HG02870 (cell line): ENCODE measurements at regions not wholly inside any gene's neighbourhood (a gene's known extent, or its start where the extent isn't known, plus 50 kb on each side); places are given as distances from the start of the nearest gene placed in this dataset.

ENCODE experiments used
- ATAC-seq: cut with Tn5 transposase; IDR thresholded peaks from one replicate; pipeline ENCODE4 v1.9.1; 2021; ENCODE audit warnings: mild to moderate bottlenecking, moderate library complexity; ENCODE audit not compliant: unreplicated experiment

GRCh38 chr17:72511874-72512273, 391.1 kb downstream of the SOX9 start:
- ATAC-seq, result no peak

DNA sequence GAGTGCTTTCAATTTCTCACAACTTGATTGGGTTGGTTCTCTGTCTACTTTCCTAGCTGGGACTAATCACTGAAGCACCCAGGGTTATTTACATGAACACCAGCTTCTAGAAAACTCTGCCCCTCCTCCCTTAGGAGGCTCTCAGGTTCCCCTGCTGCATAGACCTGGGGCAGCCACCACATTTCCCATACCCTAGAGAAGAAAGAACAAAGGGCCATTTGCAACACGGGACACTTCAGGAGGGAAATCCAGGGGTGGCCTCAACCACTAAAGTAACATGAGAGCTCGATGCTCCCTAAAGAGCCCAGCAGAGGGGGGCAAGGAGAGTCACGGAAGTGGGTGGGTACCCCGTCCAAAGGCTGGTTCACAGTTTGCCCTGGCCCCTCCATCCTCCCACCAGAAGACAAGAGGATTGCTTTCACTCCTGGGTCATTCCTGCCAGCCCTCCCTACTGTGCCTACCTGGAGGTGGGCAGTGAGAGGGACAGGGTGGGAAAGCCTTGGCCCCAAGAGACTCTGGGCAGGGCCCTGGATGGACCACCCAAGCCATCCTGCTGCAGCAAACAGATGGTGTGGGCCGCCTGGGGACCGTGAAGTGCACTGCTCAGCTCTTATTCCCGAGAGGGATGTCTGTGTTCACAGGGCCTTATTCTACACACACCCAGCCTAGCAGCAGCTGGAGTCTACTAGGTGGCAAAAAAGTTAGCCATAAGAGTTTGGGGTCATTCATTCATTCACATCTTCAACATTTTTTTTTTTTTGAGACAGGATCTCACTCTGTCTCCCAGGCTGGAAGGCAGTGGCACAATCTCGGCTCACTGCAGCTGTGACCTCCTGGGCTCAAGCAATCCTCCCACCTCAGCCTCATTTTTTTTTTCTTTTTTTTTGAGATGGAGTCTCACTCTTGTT, 392.1 kb downstream of the SOX9 start:
- no peak for ATAC-seq

- ATAC-seq, result no peak
Observed at GRCh38 chr17:72514321-72514861, 393.6 kb downstream of the SOX9 start.

DNA sequence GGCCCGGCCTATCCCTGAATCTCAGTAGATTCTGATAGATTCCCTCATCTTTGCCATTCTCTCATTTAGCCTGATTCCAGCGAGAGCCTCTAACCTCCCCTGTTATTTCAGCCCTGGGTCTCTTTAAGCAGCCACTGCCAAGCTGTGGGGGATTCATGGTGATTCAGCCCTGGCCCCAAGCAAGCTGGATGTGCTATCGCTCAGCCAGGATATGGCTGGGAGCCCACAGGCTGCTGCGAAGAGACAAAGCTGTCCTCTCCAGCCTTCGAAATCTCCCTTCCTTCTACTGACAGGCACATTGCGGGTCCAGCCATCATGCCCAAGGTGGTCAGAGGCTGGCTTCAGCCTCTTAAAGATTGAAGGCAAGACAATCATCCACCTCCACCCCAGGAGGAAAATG, 394.1 kb downstream of the SOX9 start:
- ATAC-seq, result no peak

DNA sequence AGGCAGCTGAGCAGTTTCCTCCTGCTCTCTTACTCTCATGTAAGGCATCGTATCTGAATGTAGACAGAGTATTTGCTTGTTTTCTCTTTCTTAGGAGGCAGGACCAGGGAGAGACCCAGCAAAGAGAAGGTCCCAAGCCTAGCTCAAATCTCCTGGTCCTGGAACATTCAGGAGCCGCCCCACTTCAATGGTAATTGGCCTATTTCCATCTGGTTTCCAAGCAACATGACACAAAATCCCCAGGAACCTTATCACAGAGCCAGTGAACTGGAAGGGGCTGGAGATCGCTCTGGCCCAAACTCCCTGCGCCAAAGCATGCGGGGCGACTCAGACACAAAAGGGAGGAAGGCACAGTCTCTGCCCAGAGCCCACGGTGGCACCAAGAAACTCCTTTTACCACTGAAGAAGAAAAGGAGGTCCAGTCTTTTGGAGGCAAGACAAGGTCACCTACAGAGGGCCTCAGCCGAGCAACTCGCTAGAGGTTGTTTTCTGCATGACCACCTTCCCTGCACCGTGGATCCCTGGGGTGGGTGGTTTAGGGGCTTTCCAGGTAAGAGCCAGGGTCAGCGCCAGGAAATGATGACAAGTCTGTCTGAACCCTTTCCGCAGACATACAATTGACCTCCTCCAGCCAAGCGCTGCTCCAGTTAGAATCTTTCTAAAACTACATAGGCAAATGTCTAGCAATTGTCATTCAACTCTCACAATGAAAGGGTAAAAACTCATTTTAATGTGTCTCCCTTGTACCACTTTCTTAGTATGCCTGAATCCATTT, 394.7 kb downstream of the SOX9 start:
- ATAC-seq, result no peak

GRCh38 chr17:72516772-72517399, 396.1 kb downstream of the SOX9 start:
- no peak for ATAC-seq

DNA sequence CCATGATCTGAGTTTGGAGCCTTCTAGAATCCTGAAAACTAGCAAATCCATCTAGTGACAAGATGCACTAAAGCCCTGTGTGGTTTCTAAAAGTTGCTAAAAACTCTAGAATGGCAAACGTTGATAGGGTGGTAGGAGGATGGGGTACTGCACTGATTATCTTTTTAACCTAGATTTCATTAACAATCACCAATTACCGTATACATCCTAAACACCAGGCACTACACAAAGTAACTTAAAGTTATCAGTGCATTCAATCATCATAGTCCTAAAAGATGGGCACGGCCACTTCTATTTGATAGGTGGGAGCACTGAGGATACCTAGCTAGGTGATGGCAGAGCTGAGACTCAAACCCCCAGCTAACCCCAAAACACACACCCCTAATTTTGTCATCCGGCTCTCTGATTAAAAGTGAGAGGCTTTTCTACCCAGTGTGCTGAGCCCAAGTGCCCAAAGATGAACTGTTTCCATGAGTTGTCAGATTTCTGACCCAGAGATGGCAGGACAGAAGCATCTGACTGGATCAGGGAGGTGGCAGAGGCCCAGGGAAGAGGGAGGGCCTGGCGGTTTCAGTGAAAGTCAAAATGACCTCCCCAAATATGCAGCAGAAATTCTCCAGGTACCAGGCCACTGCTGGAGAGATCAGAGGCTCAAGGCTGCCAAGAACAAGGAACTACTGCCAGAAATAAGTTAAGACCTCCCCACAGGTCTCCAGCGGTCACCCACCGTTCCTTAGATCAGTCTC, 396.8 kb downstream of the SOX9 start:
- ATAC-seq, result no peak

DNA sequence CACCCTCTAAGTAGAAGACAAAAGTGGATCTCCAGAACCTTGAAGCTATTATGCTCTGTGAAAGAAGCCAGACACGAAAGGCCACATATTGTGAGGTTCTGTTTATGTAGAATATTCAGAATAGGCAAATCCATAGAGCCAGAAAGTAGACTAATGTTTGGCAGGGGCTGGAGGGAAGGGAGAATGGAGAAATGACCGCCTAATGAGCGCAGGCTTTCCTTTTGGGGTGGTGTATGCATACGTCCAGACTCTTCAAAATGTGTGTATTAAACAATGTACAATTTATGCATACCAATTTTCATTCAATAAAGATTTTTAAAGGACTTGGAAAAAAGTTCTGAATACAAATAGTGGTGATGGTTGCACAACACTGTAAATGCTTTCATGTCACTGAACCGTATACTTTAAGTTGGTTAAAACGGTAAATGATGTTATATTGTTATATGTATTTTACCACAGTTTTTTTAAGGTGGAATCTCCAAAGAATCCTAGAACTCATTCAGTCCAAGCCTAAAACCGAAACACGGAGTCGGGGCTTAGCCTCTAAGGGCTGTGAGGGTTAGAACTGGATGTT, 397.4 kb downstream of the SOX9 start:
- no peak for ATAC-seq

- no peak for ATAC-seq
Observed at GRCh38 chr17:72518753-72519597, 398.2 kb downstream of the SOX9 start.

DNA sequence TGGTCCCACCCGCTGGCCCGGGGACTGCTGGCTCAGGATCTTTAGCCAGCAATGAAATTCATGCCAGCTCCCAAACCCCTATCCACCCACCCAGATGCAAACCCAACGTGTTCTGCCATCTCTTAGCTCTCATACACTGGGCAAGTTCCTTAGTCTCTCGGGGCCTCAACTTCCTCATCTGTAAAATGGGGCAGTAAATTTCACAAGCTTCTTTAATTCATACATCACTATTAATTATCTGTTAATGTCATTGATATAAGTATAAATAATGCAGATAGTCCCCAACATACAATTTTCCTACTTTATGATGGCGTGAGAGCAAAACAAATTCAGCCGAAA, 398.7 kb downstream of the SOX9 start:
- no peak for ATAC-seq

DNA sequence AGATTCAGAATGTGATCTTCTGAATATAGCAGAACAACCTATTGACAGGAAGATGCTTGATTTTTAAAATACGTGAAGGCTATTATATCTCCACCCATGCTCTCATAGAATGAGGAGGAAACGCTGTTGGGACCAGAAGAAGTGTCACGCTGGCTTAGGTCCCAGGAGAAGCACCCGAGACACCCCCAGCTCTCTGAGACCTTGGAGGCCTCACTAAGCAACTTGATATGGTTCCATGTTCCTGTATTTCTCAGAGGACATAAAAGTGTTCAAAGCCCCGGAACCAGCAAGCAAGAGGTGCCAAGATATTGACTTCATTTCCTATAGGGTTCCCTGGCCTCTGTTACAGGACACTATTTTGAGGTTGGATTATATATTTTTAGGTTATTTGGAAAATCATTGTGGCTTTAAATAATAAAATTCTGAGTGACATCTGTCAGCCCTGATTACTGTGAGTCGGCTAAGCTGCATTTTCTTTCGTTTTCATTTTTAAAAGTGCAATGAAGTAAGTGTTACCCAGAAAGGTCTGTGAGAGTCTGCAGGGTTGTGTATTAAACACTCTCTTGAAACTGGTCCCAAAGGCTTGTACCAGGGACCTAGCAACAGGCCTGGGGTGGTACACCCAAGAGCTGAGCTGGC, 400.0 kb downstream of the SOX9 start:
- no peak for ATAC-seq

DNA sequence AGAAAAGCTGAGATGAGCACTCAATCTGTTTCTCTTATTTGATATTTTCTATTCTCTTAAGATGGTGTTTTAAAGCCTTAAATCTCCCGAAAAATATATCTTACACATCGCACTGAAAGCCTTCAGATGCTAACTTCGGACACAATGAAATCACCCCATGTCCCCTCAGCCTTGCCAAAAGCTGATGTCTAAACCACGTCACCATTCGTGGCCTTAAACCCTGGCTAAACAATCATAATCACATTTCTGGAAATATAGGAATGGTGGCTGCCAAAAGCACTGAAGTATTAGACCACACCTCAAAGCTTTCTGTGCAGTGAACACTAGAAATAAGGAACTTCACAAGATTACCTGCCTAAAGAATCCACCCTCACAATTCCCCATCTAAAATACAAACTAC, 402.7 kb downstream of the SOX9 start:
- no peak for ATAC-seq

- no peak for ATAC-seq
Observed at GRCh38 chr17:72525225-72526015, 404.6 kb downstream of the SOX9 start.

- no peak for ATAC-seq
Observed at GRCh38 chr17:72526769-72527168, 405.9 kb downstream of the SOX9 start.

DNA sequence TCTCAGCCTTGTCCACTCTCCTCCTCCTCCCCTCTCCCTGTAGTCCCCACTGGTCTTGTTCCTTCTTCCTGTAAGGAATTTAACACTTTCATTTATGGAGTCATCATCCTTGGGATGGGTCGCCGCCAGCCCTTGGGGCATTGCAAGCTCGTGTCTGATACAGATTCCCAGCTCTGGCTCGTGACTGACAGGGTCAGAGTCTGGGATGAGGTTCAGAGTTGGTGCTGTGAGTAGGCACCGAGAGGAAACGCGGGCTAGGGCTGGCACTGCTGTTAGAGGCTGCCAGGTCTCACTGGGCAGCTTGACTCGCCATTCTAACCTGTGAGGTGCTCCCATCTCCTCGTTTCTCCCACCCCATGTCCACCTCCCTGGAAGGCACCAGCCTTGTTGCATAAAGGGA, 407.0 kb downstream of the SOX9 start:
- no peak for ATAC-seq

GRCh38 chr17:72528683-72529082, 407.9 kb downstream of the SOX9 start:
- ATAC-seq, result no peak

DNA sequence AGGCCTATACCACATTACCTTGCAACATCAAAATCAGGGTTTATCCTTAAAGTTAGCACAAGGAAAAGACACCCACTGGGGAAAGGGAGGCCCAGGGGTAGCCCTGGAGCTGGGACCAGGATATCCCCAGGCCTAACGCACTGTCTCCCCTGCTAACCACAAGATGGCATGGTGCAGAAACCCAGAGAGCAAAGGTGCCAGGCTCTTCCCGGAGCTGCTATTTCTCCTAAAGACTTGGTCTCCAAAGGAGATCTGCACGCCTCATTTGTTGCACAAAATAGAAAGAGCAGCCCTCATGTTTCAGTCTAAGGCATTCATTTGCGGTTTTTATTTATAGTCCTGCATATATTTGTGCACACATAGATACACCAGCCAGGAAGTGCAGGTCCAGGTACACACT, 408.6 kb downstream of the SOX9 start:
- no peak for ATAC-seq

- ATAC-seq, result no peak
Observed at GRCh38 chr17:72530454-72530853, 409.6 kb downstream of the SOX9 start.
